Thyroid gland (tissue), 4 donors: ENCODE measurements at regions not wholly inside any gene's neighbourhood (a gene's known extent, or its start where the extent isn't known, plus 50 kb on each side); places are given as distances from the start of the nearest gene placed in this dataset.

Source experiments
- POLR2A ChIP-seq, 2 donors: fragments of 450-650 bp; IDR thresholded peaks; one replicate each; pipeline ENCODE4 v1.6.1; 2017; ENCODE audit warnings: antibody characterized with exemption in 2 of 2, mild to moderate bottlenecking in 2 of 2, moderate library complexity in 1 of 2
- TF ChIP-seq, protein P1 (sequence below), 6 experiments: fragments of 200-600 bp in 3 of 6; fragments of 450-650 bp in 3 of 6; sonication (generic) in 3 of 6; IDR thresholded peaks; one replicate each; pipeline ENCODE4 v1.5.1; 2016 to 2019; ENCODE audit warnings: antibody characterized with exemption in 6 of 6, mild to moderate bottlenecking in 2 of 6, inconsistent platforms in 1 of 6, moderate library complexity in 1 of 6

DNA sequence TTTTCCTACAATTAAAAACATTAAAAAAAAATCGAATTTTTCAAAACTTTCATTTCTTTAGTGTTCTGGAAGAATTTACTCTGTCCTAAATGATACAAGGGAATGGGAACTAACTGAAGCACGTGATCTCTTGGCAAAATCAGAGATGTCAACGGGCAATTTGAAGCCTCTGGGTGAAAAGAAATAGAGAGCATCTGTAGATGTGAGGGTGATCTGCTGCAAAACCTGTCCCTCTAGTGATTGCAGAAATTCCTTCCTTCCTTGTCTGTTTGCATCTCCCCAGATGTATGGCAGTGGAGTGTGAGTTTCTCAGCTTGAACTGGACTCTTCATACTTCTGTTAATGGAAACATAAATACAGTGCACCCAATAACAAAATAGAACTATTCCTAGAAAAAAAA, 100.5 kb upstream of the S1PR1 start:
- TF ChIP-seq, protein P1, sequence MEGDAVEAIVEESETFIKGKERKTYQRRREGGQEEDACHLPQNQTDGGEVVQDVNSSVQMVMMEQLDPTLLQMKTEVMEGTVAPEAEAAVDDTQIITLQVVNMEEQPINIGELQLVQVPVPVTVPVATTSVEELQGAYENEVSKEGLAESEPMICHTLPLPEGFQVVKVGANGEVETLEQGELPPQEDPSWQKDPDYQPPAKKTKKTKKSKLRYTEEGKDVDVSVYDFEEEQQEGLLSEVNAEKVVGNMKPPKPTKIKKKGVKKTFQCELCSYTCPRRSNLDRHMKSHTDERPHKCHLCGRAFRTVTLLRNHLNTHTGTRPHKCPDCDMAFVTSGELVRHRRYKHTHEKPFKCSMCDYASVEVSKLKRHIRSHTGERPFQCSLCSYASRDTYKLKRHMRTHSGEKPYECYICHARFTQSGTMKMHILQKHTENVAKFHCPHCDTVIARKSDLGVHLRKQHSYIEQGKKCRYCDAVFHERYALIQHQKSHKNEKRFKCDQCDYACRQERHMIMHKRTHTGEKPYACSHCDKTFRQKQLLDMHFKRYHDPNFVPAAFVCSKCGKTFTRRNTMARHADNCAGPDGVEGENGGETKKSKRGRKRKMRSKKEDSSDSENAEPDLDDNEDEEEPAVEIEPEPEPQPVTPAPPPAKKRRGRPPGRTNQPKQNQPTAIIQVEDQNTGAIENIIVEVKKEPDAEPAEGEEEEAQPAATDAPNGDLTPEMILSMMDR (IDR thresholded peaks at IDR 0.05) = no peak
- no peak for TF ChIP-seq POLR2A (IDR thresholded peaks at IDR 0.05)
